ENCODE measurements at regions not wholly inside any gene's neighbourhood (a gene's known extent, or its start where the extent isn't known, plus 50 kb on each side); places are given as distances from the start of the nearest gene placed in this dataset.
"Not testable (repeated sequence)": the region's sequence is repeated elsewhere in the genome, so short reads cannot be mapped to it uniquely, and the experiment has no call there.

- no peaks in the 10 kb centered on the region for H4K20me1 ChIP-seq (ENCODE audit: insufficient read depth)
- H3K27me3 ChIP-seq (ENCODE audit: insufficient read depth, low read depth, low read length): no peaks in the 10 kb centered on the region
- H2AFZ ChIP-seq (ENCODE audit: low read depth, low read length): no peak overlapping the region
- no peak overlapping the region for H3K9ac ChIP-seq (ENCODE audit: low read length)
- no peaks in the 10 kb centered on the region for H3K36me3 ChIP-seq (ENCODE audit: insufficient read depth, low read length)
- no peaks in the 10 kb centered on the region for H3K9me2 ChIP-seq (ENCODE audit: insufficient read depth, low read length)
- H3K9me3 ChIP-seq (ENCODE audit: low read length): no peaks in the 10 kb centered on the region
- no peak overlapping the region for H3K4me3 ChIP-seq (ENCODE audit: low read length)
- no peaks in the 10 kb centered on the region for H3F3A ChIP-seq (ENCODE audit: insufficient read depth, low read length, poor library complexity, severe bottlenecking)
- H3K27ac ChIP-seq (ENCODE audit: low read length): no peak overlapping the region
- no peak for TF ChIP-seq MXI1 (conservative IDR thresholded peaks at IDR 0.05; ENCODE audit: poor library complexity, severe bottlenecking)
- no peaks in the 10 kb centered on the region for H3K79me2 ChIP-seq (replicated peaks; ENCODE audit: insufficient read depth, low read length)
- no peak overlapping the region for H3K4me2 ChIP-seq (ENCODE audit: low read length)
Observed at GRCh38 chr6:153357391-153357790, 226.3 kb upstream of the RGS17 start.

GRCh38 chr6:153340568-153340967 lies 209.5 kb upstream of the RGS17 start:
- H3K9me2 ChIP-seq (ENCODE audit: insufficient read depth, low read length): no peaks in the 10 kb centered on the region
- H3K9ac ChIP-seq (ENCODE audit: low read length): no peak overlapping the region
- H3K36me3 ChIP-seq (ENCODE audit: insufficient read depth, low read length): no peaks in the 10 kb centered on the region
- no peaks in the 10 kb centered on the region for H3F3A ChIP-seq (ENCODE audit: insufficient read depth, low read length, poor library complexity, severe bottlenecking)
- H3K27me3 ChIP-seq (ENCODE audit: insufficient read depth, low read depth, low read length): no peaks in the 10 kb centered on the region
- H3K4me2 ChIP-seq (ENCODE audit: low read length): no peak overlapping the region
- H4K20me1 ChIP-seq (ENCODE audit: insufficient read depth): no peaks in the 10 kb centered on the region
- TF ChIP-seq SMC3 (conservative IDR thresholded peaks at IDR 0.05; ENCODE audit: poor library complexity) (no peak), REST (IDR thresholded peaks at IDR 0.05; ENCODE audit: borderline replicate concordance) (no peak), EP300 (conservative IDR thresholded peaks at IDR 0.05; ENCODE audit: poor library complexity, severe bottlenecking) (no peak), MXI1 (conservative IDR thresholded peaks at IDR 0.05; ENCODE audit: poor library complexity, severe bottlenecking) (no peak), EZH2 (IDR thresholded peaks at IDR 0.05; ENCODE audit: borderline replicate concordance, insufficient read depth, low read length, poor library complexity, severe bottlenecking) (no peak), RAD21 (conservative IDR thresholded peaks at IDR 0.05) (no peak), TAF1 (IDR thresholded peaks at IDR 0.05; ENCODE audit: low read depth) (no peak), POLR2AphosphoS5 (IDR thresholded peaks at IDR 0.05) (no peak)
- no peak overlapping the region for H3K27ac ChIP-seq (ENCODE audit: low read length)
- H3K9me3 ChIP-seq (ENCODE audit: low read length): no peaks in the 10 kb centered on the region
- H3K4me3 ChIP-seq (ENCODE audit: low read length): no peak overlapping the region
- no peak overlapping the region for H2AFZ ChIP-seq (ENCODE audit: low read depth, low read length)
- H3K79me2 ChIP-seq (replicated peaks; ENCODE audit: insufficient read depth, low read length): no peaks in the 10 kb centered on the region

- H3K4me3 ChIP-seq (ENCODE audit: low read length): no peak overlapping the region
- no peak overlapping the region for H3K27ac ChIP-seq (ENCODE audit: low read length)
- no peak overlapping the region for H2AFZ ChIP-seq (ENCODE audit: low read depth, low read length)
- H3K9ac ChIP-seq (ENCODE audit: low read length): no peak overlapping the region
- TF ChIP-seq MXI1 (conservative IDR thresholded peaks at IDR 0.05; ENCODE audit: poor library complexity, severe bottlenecking) (no peak), EZH2 (IDR thresholded peaks at IDR 0.05; ENCODE audit: borderline replicate concordance, insufficient read depth, low read length, poor library complexity, severe bottlenecking) (no peak), REST (IDR thresholded peaks at IDR 0.05; ENCODE audit: borderline replicate concordance) (no peak), EP300 (conservative IDR thresholded peaks at IDR 0.05; ENCODE audit: poor library complexity, severe bottlenecking) (no peak), RAD21 (conservative IDR thresholded peaks at IDR 0.05) (no peak), TAF1 (IDR thresholded peaks at IDR 0.05; ENCODE audit: low read depth) (no peak), CTCF (IDR thresholded peaks at IDR 0.05; ENCODE audit: poor library complexity, severe bottlenecking) (no peak), SMC3 (conservative IDR thresholded peaks at IDR 0.05; ENCODE audit: poor library complexity) (no peak), POLR2AphosphoS5 (IDR thresholded peaks at IDR 0.05) (no peak)
- H3K79me2 ChIP-seq (replicated peaks; ENCODE audit: insufficient read depth, low read length): no peaks in the 10 kb centered on the region
- no peaks in the 10 kb centered on the region for H4K20me1 ChIP-seq (ENCODE audit: insufficient read depth)
- no peaks in the 10 kb centered on the region for H3K9me2 ChIP-seq (ENCODE audit: insufficient read depth, low read length)
- no peaks in the 10 kb centered on the region for H3F3A ChIP-seq (ENCODE audit: insufficient read depth, low read length, poor library complexity, severe bottlenecking)
- no peak overlapping the region for H3K4me2 ChIP-seq (ENCODE audit: low read length)
- H3K36me3 ChIP-seq (ENCODE audit: insufficient read depth, low read length): no peaks in the 10 kb centered on the region
- H3K27me3 ChIP-seq (ENCODE audit: insufficient read depth, low read depth, low read length): no peaks in the 10 kb centered on the region
- H3K9me3 ChIP-seq (ENCODE audit: low read length): no peaks in the 10 kb centered on the region
Observed at GRCh38 chr6:153334121-153334520, 203.0 kb upstream of the RGS17 start.

- H3K4me3 ChIP-seq (ENCODE audit: low read length); H3K79me2 ChIP-seq (replicated peaks; ENCODE audit: insufficient read depth, low read length); H2AFZ ChIP-seq (ENCODE audit: low read depth, low read length); H4K20me1 ChIP-seq (ENCODE audit: insufficient read depth); H3K4me2 ChIP-seq (ENCODE audit: low read length); H3K27ac ChIP-seq (ENCODE audit: low read length); H3K9ac ChIP-seq (ENCODE audit: low read length); H3K27me3 ChIP-seq (ENCODE audit: insufficient read depth, low read depth, low read length); H3K9me3 ChIP-seq (ENCODE audit: low read length); H3F3A ChIP-seq (ENCODE audit: insufficient read depth, low read length, poor library complexity, severe bottlenecking); H3K9me2 ChIP-seq (ENCODE audit: insufficient read depth, low read length); H3K36me3 ChIP-seq (ENCODE audit: insufficient read depth, low read length): not testable (repeated sequence)
Observed at GRCh38 chr6:153331221-153331620, 200.1 kb upstream of the RGS17 start.

All from neural cell (in vitro differentiated cells).